T-cell (primary cell): ENCODE measurements at regions not wholly inside any gene's neighbourhood (a gene's known extent, or its start where the extent isn't known, plus 50 kb on each side); places are given as distances from the start of the nearest gene placed in this dataset.
"Not testable (repeated sequence)": the region's sequence is repeated elsewhere in the genome, so short reads cannot be mapped to it uniquely, and the experiment has no call there.

ENCODE experiments used
- ATAC-seq, 4 experiments: fragments of 200-7000 bp in 3 of 4; fragments of 150-1000 bp in 1 of 4; cut with Tn5 transposase; replicated peaks in 1 of 4; 1 replicate in 3 of 4; 2 replicates in 1 of 4; pipeline ENCODE4 v1.10.0; 2021; ENCODE audit warnings: moderate library complexity in 3 of 4, mild to moderate bottlenecking in 2 of 4, moderate number of reproducible peaks in 1 of 4
- CTCF ChIA-PET, 2 donors: fragments of 300-600 bp; sonication (Branson Sonifier 250); formaldehyde crosslinking; loops; one replicate each; lab custom pipeline; 2022; ENCODE audit warnings: antibody characterized with exemption in 2 of 2; lab: Charles Lee
- POLR2A ChIA-PET, 2 donors: fragments of 300-600 bp; sonication (Branson Sonifier 250); formaldehyde crosslinking; loops; one replicate each; lab custom pipeline; 2022; ENCODE audit warnings: antibody characterized with exemption in 2 of 2; lab: Charles Lee
- DNase-seq, 35 experiments: peaks; one replicate each; pipeline versions ENCODE4 v3.0.0 to v3.0.0-alpha.2; 2013 to 2023
- H3K27ac ChIP-seq: one replicate; pipeline ENCODE4 v1.5.1; 2013; ENCODE audit warnings: low read length
- H3K27me3 ChIP-seq, 2 experiments: replicated peaks in 1 of 2; 1 replicate in 1 of 2; 2 replicates in 1 of 2; pipeline versions ENCODE4 v1.6.1 to v1.7.0; 2013; ENCODE audit warnings: low read length in 1 of 2, mixed read lengths in 1 of 2; ENCODE audit not compliant: control insufficient read depth in 2 of 2, insufficient read depth in 2 of 2; ENCODE audit errors: extremely low read depth in 1 of 2
- H3K36me3 ChIP-seq, 2 donors: 1 replicate in 1 of 2; 2 replicates in 1 of 2; pipeline versions ENCODE4 v1.6.1 to v1.7.0; 2013; ENCODE audit warnings: low read length in 1 of 2; ENCODE audit not compliant: control insufficient read depth in 2 of 2, insufficient read depth in 1 of 2; ENCODE audit errors: extremely low read depth in 1 of 2
- H3K4me1 ChIP-seq, 2 experiments: 1 replicate in 1 of 2; 2 replicates in 1 of 2; pipeline versions ENCODE4 v1.6.1 to v1.7.0; 2013; ENCODE audit warnings: low read length in 2 of 2, mixed read lengths in 1 of 2; ENCODE audit not compliant: insufficient read depth in 2 of 2, control insufficient read depth in 1 of 2; ENCODE audit errors: extremely low read depth in 1 of 2
- H3K4me3 ChIP-seq, 2 donors: 1 replicate in 1 of 2; 2 replicates in 1 of 2; pipeline versions ENCODE4 v1.5.1 to v1.7.0; 2013; ENCODE audit warnings: mild to moderate bottlenecking in 2 of 2, low read length in 1 of 2, moderate library complexity in 1 of 2; ENCODE audit not compliant: control insufficient read depth in 1 of 2; ENCODE audit errors: extremely low read depth in 1 of 2
- H3K9me3 ChIP-seq: 2 replicates; pipeline ENCODE4 v1.7.0; 2013
- H3K27ac Mint-ChIP-seq, 2 donors: one replicate each; pipeline ENCODE4 v1.8.0; 2020 to 2021; ENCODE audit warnings: mild to moderate bottlenecking in 2 of 2, mixed read lengths in 2 of 2
- H3K27me3 Mint-ChIP-seq, 2 donors: one replicate each; pipeline ENCODE4 v1.8.0; 2021 to 2022; ENCODE audit warnings: mixed read lengths in 2 of 2
- H3K36me3 Mint-ChIP-seq: one replicate; pipeline ENCODE4 v1.8.0; 2021; ENCODE audit warnings: mixed read lengths
- H3K4me1 Mint-ChIP-seq, 3 donors: one replicate each; pipeline ENCODE4 v1.8.0; 2020 to 2022; ENCODE audit warnings: mixed read lengths in 3 of 3, mild to moderate bottlenecking in 1 of 3
- H3K4me3 Mint-ChIP-seq, 3 donors: one replicate each; pipeline ENCODE4 v1.8.0; 2020 to 2022; ENCODE audit warnings: mild to moderate bottlenecking in 3 of 3, mixed read lengths in 3 of 3, moderate library complexity in 3 of 3
- H3K9me3 Mint-ChIP-seq, 3 donors: one replicate each; pipeline ENCODE4 v1.8.0; 2020 to 2022; ENCODE audit warnings: mixed read lengths in 3 of 3
- WGBS: methylation state at CpG from one replicate; pipeline ENCODE4 v1.1.5; 2013; ENCODE audit warnings: missing lambda C conversion rate; ENCODE audit not compliant: insufficient coverage; 5-methylcytosine and 5-hydroxymethylcytosine counted together

- no peaks in the 10 kb centered on the region for H3K27me3 ChIP-seq
- H3K27me3 Mint-ChIP-seq: no peaks in the 10 kb centered on the region
- H3K4me1 ChIP-seq: no peaks in the 10 kb centered on the region
- ATAC-seq (no peak), DNase-seq (no peak)
- H3K36me3 Mint-ChIP-seq: no peaks in the 10 kb centered on the region
- no peak overlapping the region for H3K27ac Mint-ChIP-seq
- no peaks in the 10 kb centered on the region for H3K36me3 ChIP-seq
- H3K9me3 ChIP-seq: no peaks in the 10 kb centered on the region
- no peak overlapping the region for H3K4me3 Mint-ChIP-seq
- H3K27ac ChIP-seq: no peak overlapping the region
- H3K9me3 Mint-ChIP-seq: peaks cover 0 to 14% (median 10%) of the 10 kb centered on the region in 3 donors
- no peak overlapping the region for H3K4me3 ChIP-seq
- no CpG with 5 or more reads among the region's 1 CpG for WGBS
- no peaks in the 10 kb centered on the region for H3K4me1 Mint-ChIP-seq
- ChIA-PET CTCF (no interaction called here), POLR2A (no interaction called here)
Measured at GRCh38 chr6:68031054-68031453, 604.0 kb upstream of the ADGRB3 start.

- ATAC-seq: no peak
Measured at GRCh38 chr6:68026483-68026882, 608.6 kb upstream of the ADGRB3 start.

GRCh38 chr6:68025764-68026163, 609.3 kb upstream of the ADGRB3 start:
- H3K4me3 Mint-ChIP-seq: no peak overlapping the region
- no peak overlapping the region for H3K27ac ChIP-seq
- no peaks in the 10 kb centered on the region for H3K36me3 Mint-ChIP-seq
- H3K4me1 Mint-ChIP-seq: no peaks in the 10 kb centered on the region
- ATAC-seq: no peak
- peaks cover 0 to 18% (median 12%) of the 10 kb centered on the region in 3 donors for H3K9me3 Mint-ChIP-seq
- no peaks in the 10 kb centered on the region for H3K27me3 ChIP-seq
- H3K27me3 Mint-ChIP-seq: no peaks in the 10 kb centered on the region
- H3K4me3 ChIP-seq: no peak overlapping the region
- H3K9me3 ChIP-seq: peaks cover 2% of the 10 kb centered on the region
- POLR2A ChIA-PET: no interaction called here
- no peak for DNase-seq
- no peaks in the 10 kb centered on the region for H3K36me3 ChIP-seq
- H3K4me1 ChIP-seq: no peaks in the 10 kb centered on the region
- H3K27ac Mint-ChIP-seq: no peak overlapping the region
- no CpG with 5 or more reads among the region's 3 CpGs for WGBS
- CTCF ChIA-PET: no interaction called here

More at GRCh38 chr6:68026483-68026882, 608.6 kb upstream of the ADGRB3 start:
- no peaks in the 10 kb centered on the region for H3K27me3 ChIP-seq
- no peak overlapping the region for H3K27ac Mint-ChIP-seq
- no peaks in the 10 kb centered on the region for H3K27me3 Mint-ChIP-seq
- H3K36me3 ChIP-seq: no peaks in the 10 kb centered on the region
- H3K4me1 Mint-ChIP-seq: no peaks in the 10 kb centered on the region
- no peak overlapping the region for H3K27ac ChIP-seq
- H3K9me3 ChIP-seq: peaks cover 2% of the 10 kb centered on the region
- ChIA-PET CTCF (no interaction called here), POLR2A (no interaction called here)
- no peak overlapping the region for H3K4me3 Mint-ChIP-seq
- no peak overlapping the region for H3K4me3 ChIP-seq
- H3K36me3 Mint-ChIP-seq: no peaks in the 10 kb centered on the region
- H3K4me1 ChIP-seq: no peaks in the 10 kb centered on the region
- H3K9me3 Mint-ChIP-seq: peaks cover 0 to 15% (median 13%) of the 10 kb centered on the region in 3 donors
- DNase-seq: no peak
- no CpG with 5 or more reads among the region's 3 CpGs for WGBS

- no peak for DNase-seq
Measured at GRCh38 chr6:68024570-68025269, 610.4 kb upstream of the ADGRB3 start.

GRCh38 chr6:68022968-68023367, 612.1 kb upstream of the ADGRB3 start:
- H3K4me3 Mint-ChIP-seq, H3K27ac Mint-ChIP-seq, H3K36me3 ChIP-seq, POLR2A ChIA-PET, H3K36me3 Mint-ChIP-seq, DNase-seq, H3K4me3 ChIP-seq, H3K27ac ChIP-seq, H3K27me3 Mint-ChIP-seq, ATAC-seq, H3K4me1 Mint-ChIP-seq, H3K4me1 ChIP-seq, H3K9me3 ChIP-seq, H3K27me3 ChIP-seq, CTCF ChIA-PET: not testable (repeated sequence)
- no CpG with 5 or more reads among the region's 1 CpG for WGBS
- H3K9me3 Mint-ChIP-seq: peaks cover 4 to 19% (median 13%) of the 10 kb centered on the region in 3 donors

More at GRCh38 chr6:68024570-68025269, 610.4 kb upstream of the ADGRB3 start:
- Histone ChIP-seq H3K4me3 (no peak overlapping the region), H3K36me3 (no peaks in the 10 kb centered on the region), H3K27me3 (no peaks in the 10 kb centered on the region), H3K27ac (no peak overlapping the region), H3K9me3 (peaks cover 2% of the 10 kb centered on the region), H3K4me1 (no peaks in the 10 kb centered on the region)
- no peak overlapping the region for H3K27ac Mint-ChIP-seq
- ATAC-seq: no peak
- no peak overlapping the region for H3K4me3 Mint-ChIP-seq
- H3K4me1 Mint-ChIP-seq: no peaks in the 10 kb centered on the region
- H3K9me3 Mint-ChIP-seq: peaks cover 0 to 21% (median 14%) of the 10 kb centered on the region in 3 donors
- H3K27me3 Mint-ChIP-seq: no peaks in the 10 kb centered on the region
- no peaks in the 10 kb centered on the region for H3K36me3 Mint-ChIP-seq
- no CpG with 5 or more reads among the region's 5 CpGs for WGBS
- ChIA-PET CTCF (no interaction called here), POLR2A (no interaction called here)

GRCh38 chr6:68013780-68014515, 621.1 kb upstream of the ADGRB3 start:
- H3K36me3 ChIP-seq: no peaks in the 10 kb centered on the region
- Mint-ChIP-seq H3K4me3 (no peak overlapping the region), H3K9me3 (peaks cover 6 to 25% (median 14%) of the 10 kb centered on the region in 3 donors), H3K27me3 (no peaks in the 10 kb centered on the region), H3K36me3 (no peaks in the 10 kb centered on the region), H3K27ac (no peak overlapping the region), H3K4me1 (no peaks in the 10 kb centered on the region)
- 83% methylated on average over 2 of the region's 4 CpGs for WGBS
- no peaks in the 10 kb centered on the region for H3K4me1 ChIP-seq
- DNase-seq (no peak), ATAC-seq (no peak)
- H3K27ac ChIP-seq: no peak overlapping the region
- ChIA-PET CTCF (no interaction called here), POLR2A (interaction anchor here in 1 of 2 donors (0.6 kb wide), 1 partner anchor 20 kb away, joined by 4 read pairs; no protein-coding TSS in a partner anchor)
- H3K27me3 ChIP-seq: no peaks in the 10 kb centered on the region
- no peaks in the 10 kb centered on the region for H3K9me3 ChIP-seq
- H3K4me3 ChIP-seq: no peak overlapping the region
